ENCODE measurements at regions not wholly inside any gene's neighbourhood (a gene's known extent, or its start where the extent isn't known, plus 50 kb on each side); places are given as distances from the start of the nearest gene placed in this dataset.

GRCh38 chr18:60499675-60500074 lies 127.1 kb upstream of the MC4R start:
- no peak for DNase-seq (ENCODE audit: low read depth in 6 of 9, low spot score in 9 of 9)
- 98% methylated on average over 4 of the region's 4 CpGs for WGBS
- Histone ChIP-seq H3K27me3 (ENCODE audit: control insufficient read depth in 2 of 2, insufficient read depth in 1 of 2, low read length in 1 of 2) (no peaks in the 10 kb centered on the region), H3K9me3 (ENCODE audit: control insufficient read depth in 2 of 2, insufficient read depth in 1 of 2, low read length in 1 of 2) (no peaks in the 10 kb centered on the region), H3K4me1 (ENCODE audit: control insufficient read depth in 2 of 2, insufficient read depth in 2 of 2, low read length in 2 of 2) (no peaks in the 10 kb centered on the region), H3K36me3 (ENCODE audit: control insufficient read depth in 2 of 2, insufficient read depth in 2 of 2, low read length in 1 of 2) (no peaks in the 10 kb centered on the region), H3K27ac (ENCODE audit: low read depth in 1 of 2, low read length in 1 of 2) (no peak overlapping the region), H3K4me3 (ENCODE audit: low read length in 2 of 2) (no peak overlapping the region)

- no peaks in the 10 kb centered on the region for H3K4me1 ChIP-seq (ENCODE audit: control insufficient read depth in 2 of 2, insufficient read depth in 2 of 2, low read length in 2 of 2)
- DNase-seq (ENCODE audit: low read depth in 6 of 9, low spot score in 9 of 9), result no peak
- H3K4me3 ChIP-seq (ENCODE audit: low read length in 2 of 2), result no peak overlapping the region
- H3K9me3 ChIP-seq (ENCODE audit: control insufficient read depth in 2 of 2, insufficient read depth in 1 of 2, low read length in 1 of 2), result no peaks in the 10 kb centered on the region
- no peaks in the 10 kb centered on the region for H3K36me3 ChIP-seq (ENCODE audit: control insufficient read depth in 2 of 2, insufficient read depth in 2 of 2, low read length in 1 of 2)
- no peak overlapping the region for H3K27ac ChIP-seq (ENCODE audit: low read depth in 1 of 2, low read length in 1 of 2)
- no peaks in the 10 kb centered on the region for H3K27me3 ChIP-seq (ENCODE audit: control insufficient read depth in 2 of 2, insufficient read depth in 1 of 2, low read length in 1 of 2)
- 71% methylated on average over 2 of the region's 2 CpGs for WGBS
These were observed 128.4 kb upstream of the MC4R start for GRCh38 chr18:60500960-60501359.

- no peaks in the 10 kb centered on the region for H3K4me1 ChIP-seq (ENCODE audit: control insufficient read depth in 2 of 2, insufficient read depth in 2 of 2, low read length in 2 of 2)
- WGBS, result 94% methylated on average over 5 of the region's 5 CpGs
- H3K4me3 ChIP-seq (ENCODE audit: low read length in 2 of 2), result no peak overlapping the region
- H3K27me3 ChIP-seq (ENCODE audit: control insufficient read depth in 2 of 2, insufficient read depth in 1 of 2, low read length in 1 of 2), result no peaks in the 10 kb centered on the region
- no peak for DNase-seq (ENCODE audit: low read depth in 6 of 9, low spot score in 9 of 9)
- H3K27ac ChIP-seq (ENCODE audit: low read depth in 1 of 2, low read length in 1 of 2), result no peak overlapping the region
- no peaks in the 10 kb centered on the region for H3K9me3 ChIP-seq (ENCODE audit: control insufficient read depth in 2 of 2, insufficient read depth in 1 of 2, low read length in 1 of 2)
- no peaks in the 10 kb centered on the region for H3K36me3 ChIP-seq (ENCODE audit: control insufficient read depth in 2 of 2, insufficient read depth in 2 of 2, low read length in 1 of 2)
These were observed 130.0 kb upstream of the MC4R start for GRCh38 chr18:60502591-60502990.

- H3K27me3 ChIP-seq (ENCODE audit: control insufficient read depth in 2 of 2, insufficient read depth in 1 of 2, low read length in 1 of 2), result no peaks in the 10 kb centered on the region
- H3K27ac ChIP-seq (ENCODE audit: low read depth in 1 of 2, low read length in 1 of 2), result no peak overlapping the region
- WGBS, result 89% methylated on average over 2 of the region's 2 CpGs
- no peaks in the 10 kb centered on the region for H3K9me3 ChIP-seq (ENCODE audit: control insufficient read depth in 2 of 2, insufficient read depth in 1 of 2, low read length in 1 of 2)
- no peaks in the 10 kb centered on the region for H3K4me1 ChIP-seq (ENCODE audit: control insufficient read depth in 2 of 2, insufficient read depth in 2 of 2, low read length in 2 of 2)
- H3K36me3 ChIP-seq (ENCODE audit: control insufficient read depth in 2 of 2, insufficient read depth in 2 of 2, low read length in 1 of 2), result no peaks in the 10 kb centered on the region
- DNase-seq (ENCODE audit: low read depth in 6 of 9, low spot score in 9 of 9), result no peak
- no peak overlapping the region for H3K4me3 ChIP-seq (ENCODE audit: low read length in 2 of 2)
These were observed 130.6 kb upstream of the MC4R start for GRCh38 chr18:60503199-60503598.

- no peak overlapping the region for H3K27ac ChIP-seq (ENCODE audit: low read depth in 1 of 2, low read length in 1 of 2)
- WGBS, result 98% methylated on average over 1 of the region's 1 CpG
These were observed 133.6 kb upstream of the MC4R start for GRCh38 chr18:60506190-60506589.

GRCh38 chr18:60506682-60507081 lies 134.1 kb upstream of the MC4R start:
- DNase-seq (ENCODE audit: low read depth in 6 of 9, low spot score in 9 of 9), result no peak
- H3K4me3 ChIP-seq (ENCODE audit: low read length in 2 of 2), result no peak overlapping the region
- H3K27me3 ChIP-seq (ENCODE audit: control insufficient read depth in 2 of 2, insufficient read depth in 1 of 2, low read length in 1 of 2), result no peaks in the 10 kb centered on the region
- H3K27ac ChIP-seq (ENCODE audit: low read depth in 1 of 2, low read length in 1 of 2), result no peak overlapping the region
- no peaks in the 10 kb centered on the region for H3K36me3 ChIP-seq (ENCODE audit: control insufficient read depth in 2 of 2, insufficient read depth in 2 of 2, low read length in 1 of 2)
- WGBS, result 93% methylated on average over 4 of the region's 4 CpGs
- no peaks in the 10 kb centered on the region for H3K4me1 ChIP-seq (ENCODE audit: control insufficient read depth in 2 of 2, insufficient read depth in 2 of 2, low read length in 2 of 2)
- H3K9me3 ChIP-seq (ENCODE audit: control insufficient read depth in 2 of 2, insufficient read depth in 1 of 2, low read length in 1 of 2), result no peaks in the 10 kb centered on the region

More at GRCh38 chr18:60506190-60506589, 133.6 kb upstream of the MC4R start:
- Histone ChIP-seq H3K36me3 (ENCODE audit: control insufficient read depth in 2 of 2, insufficient read depth in 2 of 2, low read length in 1 of 2) (no peaks in the 10 kb centered on the region), H3K4me1 (ENCODE audit: control insufficient read depth in 2 of 2, insufficient read depth in 2 of 2, low read length in 2 of 2) (no peaks in the 10 kb centered on the region), H3K9me3 (ENCODE audit: control insufficient read depth in 2 of 2, insufficient read depth in 1 of 2, low read length in 1 of 2) (no peaks in the 10 kb centered on the region), H3K27me3 (ENCODE audit: control insufficient read depth in 2 of 2, insufficient read depth in 1 of 2, low read length in 1 of 2) (no peaks in the 10 kb centered on the region), H3K4me3 (ENCODE audit: low read length in 2 of 2) (no peak overlapping the region)
- DNase-seq (ENCODE audit: low read depth in 6 of 9, low spot score in 9 of 9), result no peak

GRCh38 chr18:60508108-60508507 lies 135.5 kb upstream of the MC4R start:
- Histone ChIP-seq H3K36me3 (ENCODE audit: control insufficient read depth in 2 of 2, insufficient read depth in 2 of 2, low read length in 1 of 2) (no peaks in the 10 kb centered on the region), H3K4me1 (ENCODE audit: control insufficient read depth in 2 of 2, insufficient read depth in 2 of 2, low read length in 2 of 2) (no peaks in the 10 kb centered on the region), H3K9me3 (ENCODE audit: control insufficient read depth in 2 of 2, insufficient read depth in 1 of 2, low read length in 1 of 2) (no peaks in the 10 kb centered on the region), H3K4me3 (ENCODE audit: low read length in 2 of 2) (no peak overlapping the region), H3K27me3 (ENCODE audit: control insufficient read depth in 2 of 2, insufficient read depth in 1 of 2, low read length in 1 of 2) (no peaks in the 10 kb centered on the region), H3K27ac (ENCODE audit: low read depth in 1 of 2, low read length in 1 of 2) (no peak overlapping the region)
- no peak for DNase-seq (ENCODE audit: low read depth in 6 of 9, low spot score in 9 of 9)
- WGBS, result 93% methylated on average over 2 of the region's 2 CpGs

- Histone ChIP-seq H3K36me3 (ENCODE audit: control insufficient read depth in 2 of 2, insufficient read depth in 2 of 2, low read length in 1 of 2) (no peaks in the 10 kb centered on the region), H3K9me3 (ENCODE audit: control insufficient read depth in 2 of 2, insufficient read depth in 1 of 2, low read length in 1 of 2) (no peaks in the 10 kb centered on the region), H3K27ac (ENCODE audit: low read depth in 1 of 2, low read length in 1 of 2) (no peak overlapping the region), H3K4me3 (ENCODE audit: low read length in 2 of 2) (no peak overlapping the region), H3K27me3 (ENCODE audit: control insufficient read depth in 2 of 2, insufficient read depth in 1 of 2, low read length in 1 of 2) (no peaks in the 10 kb centered on the region), H3K4me1 (ENCODE audit: control insufficient read depth in 2 of 2, insufficient read depth in 2 of 2, low read length in 2 of 2) (no peaks in the 10 kb centered on the region)
- WGBS, result 99% methylated on average over 1 of the region's 1 CpG
- DNase-seq (ENCODE audit: low read depth in 6 of 9, low spot score in 9 of 9), result no peak
These were observed 162.0 kb upstream of the MC4R start for GRCh38 chr18:60534538-60534937.

GRCh38 chr18:60537074-60537473 lies 164.5 kb upstream of the MC4R start:
- DNase-seq (ENCODE audit: low read depth in 6 of 9, low spot score in 9 of 9), result no peak
- Histone ChIP-seq H3K27ac (ENCODE audit: low read depth in 1 of 2, low read length in 1 of 2) (no peak overlapping the region), H3K36me3 (ENCODE audit: control insufficient read depth in 2 of 2, insufficient read depth in 2 of 2, low read length in 1 of 2) (no peaks in the 10 kb centered on the region), H3K4me1 (ENCODE audit: control insufficient read depth in 2 of 2, insufficient read depth in 2 of 2, low read length in 2 of 2) (no peaks in the 10 kb centered on the region), H3K9me3 (ENCODE audit: control insufficient read depth in 2 of 2, insufficient read depth in 1 of 2, low read length in 1 of 2) (no peaks in the 10 kb centered on the region), H3K4me3 (ENCODE audit: low read length in 2 of 2) (no peak overlapping the region), H3K27me3 (ENCODE audit: control insufficient read depth in 2 of 2, insufficient read depth in 1 of 2, low read length in 1 of 2) (no peaks in the 10 kb centered on the region)
- WGBS, result 31% methylated on average over 1 of the region's 1 CpG

GRCh38 chr18:60538891-60539290 lies 166.3 kb upstream of the MC4R start:
- Histone ChIP-seq H3K4me3 (ENCODE audit: low read length in 2 of 2) (no peak overlapping the region), H3K36me3 (ENCODE audit: control insufficient read depth in 2 of 2, insufficient read depth in 2 of 2, low read length in 1 of 2) (no peaks in the 10 kb centered on the region), H3K27ac (ENCODE audit: low read depth in 1 of 2, low read length in 1 of 2) (no peak overlapping the region), H3K27me3 (ENCODE audit: control insufficient read depth in 2 of 2, insufficient read depth in 1 of 2, low read length in 1 of 2) (no peaks in the 10 kb centered on the region), H3K9me3 (ENCODE audit: control insufficient read depth in 2 of 2, insufficient read depth in 1 of 2, low read length in 1 of 2) (no peaks in the 10 kb centered on the region), H3K4me1 (ENCODE audit: control insufficient read depth in 2 of 2, insufficient read depth in 2 of 2, low read length in 2 of 2) (no peaks in the 10 kb centered on the region)
- no peak for DNase-seq (ENCODE audit: low read depth in 6 of 9, low spot score in 9 of 9)
- 96% methylated on average over 2 of the region's 2 CpGs for WGBS
